ENCODE measurements at regions not wholly inside any gene's neighbourhood (a gene's known extent, or its start where the extent isn't known, plus 50 kb on each side); places are given as distances from the start of the nearest gene placed in this dataset.

DNA sequence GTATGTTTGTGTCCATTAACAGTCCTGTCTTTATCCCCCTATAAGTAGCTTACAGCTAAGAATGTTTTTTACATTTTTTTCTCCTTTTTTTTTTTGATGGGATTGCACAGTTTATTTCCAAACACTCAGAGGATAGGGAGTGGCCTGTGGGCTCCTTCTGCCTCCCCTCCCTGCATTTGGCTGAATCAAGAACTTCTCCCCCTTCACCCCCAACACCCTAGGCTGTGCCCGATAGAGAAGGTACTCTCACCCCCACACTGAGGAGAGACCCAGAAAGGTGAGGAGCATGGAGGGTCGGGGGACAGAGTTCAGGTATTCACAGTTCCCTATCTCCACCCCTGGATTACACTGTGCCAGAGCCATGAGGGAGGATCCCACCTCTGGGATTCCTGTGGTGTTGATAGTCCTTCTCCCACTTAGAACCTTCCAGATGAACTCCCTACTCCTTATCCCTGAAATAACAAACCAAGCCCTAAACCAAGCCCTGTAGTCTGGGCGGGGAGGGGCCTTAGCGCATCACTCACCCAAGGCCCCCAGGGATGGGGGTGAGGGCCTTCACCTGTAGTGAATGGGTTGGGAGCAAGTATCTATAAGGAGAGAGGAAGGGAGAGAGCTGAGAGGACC, 97.1 kb downstream of the ADAMTS15 start:
- POLR2A ChIA-PET, result no interaction called here
- CTCF ChIA-PET, result no interaction called here
- no peak for ATAC-seq (replicated peaks in 1 of 4)
- Mint-ChIP-seq H3K4me3 (no peak overlapping the region), H3K27me3 (peaks cover 20 to 29% of the 10 kb centered on the region in 2 donors), H3K36me3 (no peaks in the 10 kb centered on the region), H3K9me3 (no peaks in the 10 kb centered on the region), H3K4me1 (no peaks in the 10 kb centered on the region), H3K27ac (no peak overlapping the region)
- Histone ChIP-seq H3K36me3 (ENCODE audit: control insufficient read depth in 2 of 2, extremely low read depth in 1 of 2, insufficient read depth in 1 of 2, low read length in 1 of 2) (no peaks in the 10 kb centered on the region), H3K27ac (ENCODE audit: low read length) (no peak overlapping the region), H3K9me3 (no peaks in the 10 kb centered on the region), H3K4me3 (ENCODE audit: control insufficient read depth in 1 of 2, extremely low read depth in 1 of 2, low read length in 1 of 2) (no peak overlapping the region), H3K4me1 (ENCODE audit: control insufficient read depth in 1 of 2, extremely low read depth in 1 of 2, insufficient read depth in 2 of 2, low read length in 2 of 2) (no peaks in the 10 kb centered on the region), H3K27me3 (replicated peaks in 1 of 2; ENCODE audit: control insufficient read depth in 2 of 2, extremely low read depth in 1 of 2, insufficient read depth in 2 of 2, low read length in 1 of 2) (peaks cover 0 to 28% of the 10 kb centered on the region in 2 experiments)
- DNase-seq, result no peak
- WGBS (ENCODE audit: insufficient coverage), result no CpG with 5 or more reads among the region's 4 CpGs

DNA sequence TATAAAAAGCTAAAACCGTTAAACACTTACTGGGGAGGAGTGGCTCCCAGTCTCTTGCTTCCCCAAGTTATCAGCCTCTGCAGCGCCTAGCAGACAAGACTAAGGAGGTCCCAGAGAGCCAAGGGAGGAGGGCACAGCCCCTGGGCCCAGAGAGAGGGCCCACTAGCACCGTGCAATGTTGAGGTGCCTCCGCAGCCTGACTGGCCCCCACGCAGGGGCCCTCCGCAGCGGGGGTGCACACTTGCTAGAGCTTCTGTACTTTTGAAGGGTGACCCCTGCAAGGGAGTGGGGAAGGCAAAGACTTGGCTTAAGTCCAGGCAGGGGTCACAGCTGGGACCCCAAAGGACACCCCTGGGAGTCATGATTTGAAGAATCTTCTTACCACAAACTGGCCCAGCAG, 98.0 kb downstream of the ADAMTS15 start:
- peaks cover 0 to 28% of the 10 kb centered on the region in 2 experiments for H3K27me3 ChIP-seq (replicated peaks in 1 of 2; ENCODE audit: control insufficient read depth in 2 of 2, extremely low read depth in 1 of 2, insufficient read depth in 2 of 2, low read length in 1 of 2)
- H3K4me3 ChIP-seq (ENCODE audit: control insufficient read depth in 1 of 2, extremely low read depth in 1 of 2, low read length in 1 of 2), result no peak overlapping the region
- ChIA-PET POLR2A (interaction anchor here in 1 of 2 donors (0.8 kb wide), 1 partner anchor 9 kb away, joined by 3 read pairs; no protein-coding TSS in a partner anchor), CTCF (no interaction called here)
- H3K9me3 ChIP-seq, result no peaks in the 10 kb centered on the region
- no peak for DNase-seq
- no peaks in the 10 kb centered on the region for H3K36me3 Mint-ChIP-seq
- no peaks in the 10 kb centered on the region for H3K36me3 ChIP-seq (ENCODE audit: control insufficient read depth in 2 of 2, extremely low read depth in 1 of 2, insufficient read depth in 1 of 2, low read length in 1 of 2)
- H3K4me3 Mint-ChIP-seq, result no peak overlapping the region
- no peak overlapping the region for H3K27ac Mint-ChIP-seq
- 72% methylated on average over 2 of the region's 7 CpGs for WGBS (ENCODE audit: insufficient coverage)
- H3K9me3 Mint-ChIP-seq, result no peaks in the 10 kb centered on the region
- no peak overlapping the region for H3K27ac ChIP-seq (ENCODE audit: low read length)
- no peak for ATAC-seq (replicated peaks in 1 of 4)
- H3K4me1 ChIP-seq (ENCODE audit: control insufficient read depth in 1 of 2, extremely low read depth in 1 of 2, insufficient read depth in 2 of 2, low read length in 2 of 2), result no peaks in the 10 kb centered on the region
- H3K4me1 Mint-ChIP-seq, result no peaks in the 10 kb centered on the region
- peaks cover 19 to 29% of the 10 kb centered on the region in 2 donors for H3K27me3 Mint-ChIP-seq

DNA sequence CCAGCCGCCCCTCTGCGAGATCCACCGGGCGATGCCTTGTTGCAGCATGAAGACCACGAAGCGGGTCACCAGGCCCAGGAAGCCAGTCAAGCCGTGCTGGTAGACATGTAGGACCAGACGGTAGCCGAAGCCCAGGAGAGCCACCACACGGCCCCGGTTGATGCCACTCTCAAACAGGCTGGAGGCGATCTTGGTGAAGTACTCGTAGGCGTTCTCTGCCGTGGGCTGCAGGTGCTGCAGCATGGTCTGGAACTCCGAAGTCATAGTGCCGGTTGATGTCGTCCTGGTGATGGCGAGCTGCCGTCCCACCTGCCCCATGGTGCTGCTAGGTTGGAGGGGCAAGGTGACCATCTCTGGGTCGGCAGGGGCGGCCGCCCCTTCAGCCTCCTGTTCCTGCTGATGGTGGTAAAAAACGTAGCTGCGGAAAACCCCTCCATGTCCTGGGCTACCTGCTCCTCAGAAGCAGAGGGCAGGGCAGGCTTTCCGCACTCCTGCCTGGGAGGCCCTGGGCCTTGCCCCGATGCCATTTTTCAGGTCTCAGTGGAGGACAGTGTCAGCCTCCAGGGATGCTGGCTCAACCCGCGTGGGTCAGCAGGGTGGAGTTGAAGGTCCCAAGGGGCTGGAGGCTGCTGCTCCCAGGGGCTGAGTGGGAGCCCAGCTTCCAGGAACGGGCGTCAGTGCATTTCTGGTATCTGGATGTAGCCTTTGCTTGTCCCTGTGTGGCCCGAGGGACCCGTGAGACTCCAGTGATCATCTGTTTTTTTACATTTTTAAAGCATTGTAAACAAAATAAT, 98.7 kb downstream of the ADAMTS15 start:
- H3K27me3 Mint-ChIP-seq, result peaks cover 18 to 23% of the 10 kb centered on the region in 2 donors
- ATAC-seq (replicated peaks in 1 of 4) (no peak), DNase-seq (no peak)
- H3K4me3 ChIP-seq (ENCODE audit: control insufficient read depth in 1 of 2, extremely low read depth in 1 of 2, low read length in 1 of 2), result no peak overlapping the region
- 86% methylated on average over 29 of the region's 33 CpGs for WGBS (ENCODE audit: insufficient coverage)
- POLR2A ChIA-PET, result interaction anchor here in 1 of 2 donors (0.8 kb wide), 1 partner anchor 10 kb away, joined by 3 read pairs; no protein-coding TSS in a partner anchor
- H3K9me3 ChIP-seq, result no peaks in the 10 kb centered on the region
- H3K36me3 Mint-ChIP-seq, result no peaks in the 10 kb centered on the region
- no peak overlapping the region for H3K27ac ChIP-seq (ENCODE audit: low read length)
- no peaks in the 10 kb centered on the region for H3K9me3 Mint-ChIP-seq
- CTCF ChIA-PET, result no interaction called here
- no peak overlapping the region for H3K27ac Mint-ChIP-seq
- H3K4me1 Mint-ChIP-seq, result no peaks in the 10 kb centered on the region
- H3K27me3 ChIP-seq (replicated peaks in 1 of 2; ENCODE audit: control insufficient read depth in 2 of 2, extremely low read depth in 1 of 2, insufficient read depth in 2 of 2, low read length in 1 of 2), result peaks cover 0 to 28% of the 10 kb centered on the region in 2 experiments
- no peak overlapping the region for H3K4me3 Mint-ChIP-seq
- H3K36me3 ChIP-seq (ENCODE audit: control insufficient read depth in 2 of 2, extremely low read depth in 1 of 2, insufficient read depth in 1 of 2, low read length in 1 of 2), result no peaks in the 10 kb centered on the region
- no peaks in the 10 kb centered on the region for H3K4me1 ChIP-seq (ENCODE audit: control insufficient read depth in 1 of 2, extremely low read depth in 1 of 2, insufficient read depth in 2 of 2, low read length in 2 of 2)

DNA sequence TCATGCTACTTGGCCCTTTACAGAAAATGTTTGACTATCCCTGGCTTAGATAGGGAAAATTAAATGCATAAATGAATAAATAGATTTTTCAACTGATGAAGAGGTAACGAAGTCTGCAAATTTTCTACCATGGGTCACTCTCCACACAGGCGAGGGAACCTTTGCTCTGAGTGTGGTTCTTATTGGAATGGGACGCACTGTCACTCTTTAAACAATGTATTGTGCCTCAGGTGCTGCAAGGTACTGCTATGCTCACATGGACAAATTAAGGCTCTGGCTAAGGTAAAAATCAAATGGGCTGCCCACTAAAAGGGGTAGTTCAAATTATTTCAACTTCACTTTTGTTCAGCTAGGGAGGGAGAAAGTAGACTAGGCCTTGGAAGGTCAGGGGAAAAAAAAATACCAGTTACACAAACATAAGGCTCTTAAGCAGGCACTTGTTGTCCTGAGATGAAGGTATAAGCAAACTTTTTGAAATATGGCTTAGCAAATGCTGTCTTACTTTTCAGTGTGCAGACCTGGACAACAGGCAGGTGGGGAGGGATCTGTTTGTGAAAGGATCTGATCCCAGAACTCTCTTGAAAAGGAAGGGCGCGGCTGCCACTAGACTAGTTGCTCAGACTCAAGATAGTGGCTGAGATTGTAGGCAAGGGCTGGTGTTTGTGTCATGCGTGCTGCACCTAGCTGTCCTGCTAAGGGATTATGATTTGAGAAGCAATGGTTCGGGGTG, 99.5 kb downstream of the ADAMTS15 start:
- Histone ChIP-seq H3K27ac (ENCODE audit: low read length) (no peak overlapping the region), H3K27me3 (replicated peaks in 1 of 2; ENCODE audit: control insufficient read depth in 2 of 2, extremely low read depth in 1 of 2, insufficient read depth in 2 of 2, low read length in 1 of 2) (peaks cover 0 to 25% of the 10 kb centered on the region in 2 experiments), H3K4me1 (ENCODE audit: control insufficient read depth in 1 of 2, extremely low read depth in 1 of 2, insufficient read depth in 2 of 2, low read length in 2 of 2) (no peaks in the 10 kb centered on the region), H3K9me3 (no peaks in the 10 kb centered on the region), H3K4me3 (ENCODE audit: control insufficient read depth in 1 of 2, extremely low read depth in 1 of 2, low read length in 1 of 2) (no peak overlapping the region), H3K36me3 (ENCODE audit: control insufficient read depth in 2 of 2, extremely low read depth in 1 of 2, insufficient read depth in 1 of 2, low read length in 1 of 2) (no peaks in the 10 kb centered on the region)
- POLR2A ChIA-PET, result no interaction called here
- Mint-ChIP-seq H3K4me1 (no peaks in the 10 kb centered on the region), H3K9me3 (no peaks in the 10 kb centered on the region), H3K4me3 (no peak overlapping the region), H3K36me3 (no peaks in the 10 kb centered on the region), H3K27ac (no peak overlapping the region), H3K27me3 (peaks cover 14 to 17% of the 10 kb centered on the region in 2 donors)
- DNase-seq, result no peak
- CTCF ChIA-PET, result no interaction called here
- 63% methylated on average over 4 of the region's 7 CpGs for WGBS (ENCODE audit: insufficient coverage)
- ATAC-seq (replicated peaks in 1 of 4), result no peak

DNA sequence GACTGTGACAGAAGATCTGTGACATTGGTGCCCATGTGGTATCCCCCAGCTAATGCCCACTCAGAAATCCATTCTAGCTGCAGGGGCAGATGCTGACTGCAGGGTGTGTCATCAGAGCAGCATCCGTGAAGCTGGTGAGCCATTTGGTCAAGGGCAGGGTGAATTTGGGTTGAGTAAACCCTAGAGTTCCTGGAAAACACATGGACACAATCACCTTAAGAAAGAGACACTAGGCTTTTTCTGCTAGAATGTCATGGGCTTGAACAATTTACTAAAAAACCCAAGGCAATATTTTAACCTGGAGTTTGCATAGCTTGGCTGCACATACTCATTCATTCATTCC, 100.0 kb downstream of the ADAMTS15 start:
- Mint-ChIP-seq H3K27me3 (peaks cover 14 to 15% of the 10 kb centered on the region in 2 donors), H3K4me3 (no peak overlapping the region), H3K9me3 (no peaks in the 10 kb centered on the region), H3K4me1 (no peaks in the 10 kb centered on the region), H3K27ac (no peak overlapping the region), H3K36me3 (no peaks in the 10 kb centered on the region)
- Histone ChIP-seq H3K4me3 (ENCODE audit: control insufficient read depth in 1 of 2, extremely low read depth in 1 of 2, low read length in 1 of 2) (no peak overlapping the region), H3K9me3 (no peaks in the 10 kb centered on the region), H3K27ac (ENCODE audit: low read length) (no peak overlapping the region), H3K4me1 (ENCODE audit: control insufficient read depth in 1 of 2, extremely low read depth in 1 of 2, insufficient read depth in 2 of 2, low read length in 2 of 2) (no peaks in the 10 kb centered on the region), H3K36me3 (ENCODE audit: control insufficient read depth in 2 of 2, extremely low read depth in 1 of 2, insufficient read depth in 1 of 2, low read length in 1 of 2) (no peaks in the 10 kb centered on the region), H3K27me3 (replicated peaks in 1 of 2; ENCODE audit: control insufficient read depth in 2 of 2, extremely low read depth in 1 of 2, insufficient read depth in 2 of 2, low read length in 1 of 2) (peaks cover 0 to 25% of the 10 kb centered on the region in 2 experiments)
- no CpG with 5 or more reads among the region's 1 CpG for WGBS (ENCODE audit: insufficient coverage)
- no peak for ATAC-seq (replicated peaks in 1 of 4)
- POLR2A ChIA-PET, result no interaction called here
- CTCF ChIA-PET, result no interaction called here
- no peak for DNase-seq

DNA sequence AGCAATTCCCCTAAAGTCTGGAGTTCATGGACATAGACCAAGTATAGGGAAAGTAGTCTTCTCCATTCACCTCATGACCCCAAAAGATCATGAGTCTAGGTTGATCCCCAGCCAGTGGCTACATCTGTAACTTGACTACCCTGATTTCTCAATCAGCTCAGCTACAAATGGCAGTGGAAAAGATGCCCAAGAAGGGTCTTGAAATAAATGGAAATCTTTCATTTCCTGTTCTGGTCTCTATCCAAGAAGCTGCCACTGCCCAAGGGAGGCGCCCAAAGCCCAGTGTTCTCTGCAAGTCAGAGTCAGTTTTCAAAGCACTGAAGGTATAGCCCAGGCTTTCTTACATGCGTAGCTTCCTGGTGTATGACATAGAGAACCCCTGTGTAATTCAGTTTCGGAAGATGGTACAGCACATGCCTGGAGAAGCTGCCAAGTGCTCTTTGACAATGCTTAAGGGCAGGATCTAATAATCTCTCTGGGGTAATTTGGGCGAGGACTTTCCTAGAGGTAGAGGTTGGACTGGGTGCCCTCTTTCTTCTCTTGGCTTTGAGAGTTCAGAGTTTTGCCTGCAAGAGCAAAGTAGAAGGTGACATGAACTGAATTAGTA, 101.1 kb downstream of the ADAMTS15 start:
- Histone ChIP-seq H3K9me3 (no peaks in the 10 kb centered on the region), H3K27me3 (replicated peaks in 1 of 2; ENCODE audit: control insufficient read depth in 2 of 2, extremely low read depth in 1 of 2, insufficient read depth in 2 of 2, low read length in 1 of 2) (peaks cover 0 to 24% of the 10 kb centered on the region in 2 experiments), H3K4me1 (ENCODE audit: control insufficient read depth in 1 of 2, extremely low read depth in 1 of 2, insufficient read depth in 2 of 2, low read length in 2 of 2) (no peaks in the 10 kb centered on the region), H3K4me3 (ENCODE audit: control insufficient read depth in 1 of 2, extremely low read depth in 1 of 2, low read length in 1 of 2) (no peak overlapping the region), H3K36me3 (ENCODE audit: control insufficient read depth in 2 of 2, extremely low read depth in 1 of 2, insufficient read depth in 1 of 2, low read length in 1 of 2) (no peaks in the 10 kb centered on the region), H3K27ac (ENCODE audit: low read length) (no peak overlapping the region)
- H3K27me3 Mint-ChIP-seq, result peaks cover 11 to 15% of the 10 kb centered on the region in 2 donors
- H3K9me3 Mint-ChIP-seq, result no peaks in the 10 kb centered on the region
- POLR2A ChIA-PET, result no interaction called here
- no peak overlapping the region for H3K4me3 Mint-ChIP-seq
- CTCF ChIA-PET, result interaction anchor here in 1 of 2 donors (0.6 kb wide), 1 partner anchor 851 kb away, joined by 4 read pairs; no protein-coding TSS in a partner anchor
- no peaks in the 10 kb centered on the region for H3K36me3 Mint-ChIP-seq
- H3K4me1 Mint-ChIP-seq, result no peaks in the 10 kb centered on the region
- DNase-seq (no peak), ATAC-seq (replicated peaks in 1 of 4) (no peak)
- no peak overlapping the region for H3K27ac Mint-ChIP-seq
- WGBS (ENCODE audit: insufficient coverage), result 56% methylated on average over 4 of the region's 4 CpGs
